ENCODE measurements at regions not wholly inside any gene's neighbourhood (a gene's known extent, or its start where the extent isn't known, plus 50 kb on each side); places are given as distances from the start of the nearest gene placed in this dataset.

DNA sequence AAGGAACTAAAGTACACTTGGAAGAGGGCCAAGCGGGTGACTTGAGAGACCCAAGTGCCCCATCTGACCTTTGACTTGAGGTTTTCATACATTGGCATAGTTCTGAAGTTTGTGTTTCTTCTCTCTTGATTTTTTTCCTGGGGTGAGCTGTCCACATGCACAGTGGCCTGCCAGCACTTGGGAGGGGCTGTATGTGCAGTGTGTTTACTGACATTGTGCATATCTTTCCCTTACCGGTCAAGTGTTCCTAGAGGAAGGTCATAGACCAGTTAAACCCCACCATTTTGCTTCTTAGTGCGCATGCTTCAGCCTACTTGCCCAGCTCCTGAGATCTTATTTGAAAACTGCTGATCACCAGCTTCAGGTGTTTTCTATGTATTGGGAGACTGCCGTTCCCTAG, 435.2 kb upstream of the KAZN start:
- Histone ChIP-seq H3K4me3 (no peak overlapping the region), H3K4me2 (no peak overlapping the region), H3K4me1 (no peaks in the 10 kb centered on the region), H3K27ac (no peak overlapping the region), H3K9me3 (no peaks in the 10 kb centered on the region)
- POLR2A ChIA-PET: no interaction called here
- TF ChIP-seq EHF (CRISPR knock-in tag; IDR thresholded peaks at IDR 0.05) (no peak), ZSCAN20 (CRISPR knock-in tag; IDR thresholded peaks at IDR 0.05) (no peak)
- TF ChIP-seq, protein P1, sequence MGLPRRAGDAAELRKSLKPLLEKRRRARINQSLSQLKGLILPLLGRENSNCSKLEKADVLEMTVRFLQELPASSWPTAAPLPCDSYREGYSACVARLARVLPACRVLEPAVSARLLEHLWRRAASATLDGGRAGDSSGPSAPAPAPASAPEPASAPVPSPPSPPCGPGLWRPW (IDR thresholded peaks at IDR 0.05): no peak
- FAIRE-seq (no peak), DNase-seq (ENCODE audit: low read depth in 1 of 2, low spot score in 1 of 2) (no peak), ATAC-seq (no peak)
- 8% methylated on average over 4 of the region's 4 CpGs for WGBS (ENCODE audit: missing lambda C conversion rate)
- CTCF ChIA-PET: no interaction called here

GRCh38 chr1:14165371-14165801, 433.1 kb upstream of the KAZN start:
- 6% methylated on average over 2 of the region's 2 CpGs for WGBS (ENCODE audit: missing lambda C conversion rate)
- ChIA-PET POLR2A (no interaction called here), CTCF (no interaction called here)
- TF ChIP-seq, protein P1 (IDR thresholded peaks at IDR 0.05): no peak
- TF ChIP-seq, protein P2, sequence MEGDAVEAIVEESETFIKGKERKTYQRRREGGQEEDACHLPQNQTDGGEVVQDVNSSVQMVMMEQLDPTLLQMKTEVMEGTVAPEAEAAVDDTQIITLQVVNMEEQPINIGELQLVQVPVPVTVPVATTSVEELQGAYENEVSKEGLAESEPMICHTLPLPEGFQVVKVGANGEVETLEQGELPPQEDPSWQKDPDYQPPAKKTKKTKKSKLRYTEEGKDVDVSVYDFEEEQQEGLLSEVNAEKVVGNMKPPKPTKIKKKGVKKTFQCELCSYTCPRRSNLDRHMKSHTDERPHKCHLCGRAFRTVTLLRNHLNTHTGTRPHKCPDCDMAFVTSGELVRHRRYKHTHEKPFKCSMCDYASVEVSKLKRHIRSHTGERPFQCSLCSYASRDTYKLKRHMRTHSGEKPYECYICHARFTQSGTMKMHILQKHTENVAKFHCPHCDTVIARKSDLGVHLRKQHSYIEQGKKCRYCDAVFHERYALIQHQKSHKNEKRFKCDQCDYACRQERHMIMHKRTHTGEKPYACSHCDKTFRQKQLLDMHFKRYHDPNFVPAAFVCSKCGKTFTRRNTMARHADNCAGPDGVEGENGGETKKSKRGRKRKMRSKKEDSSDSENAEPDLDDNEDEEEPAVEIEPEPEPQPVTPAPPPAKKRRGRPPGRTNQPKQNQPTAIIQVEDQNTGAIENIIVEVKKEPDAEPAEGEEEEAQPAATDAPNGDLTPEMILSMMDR (IDR thresholded peaks at IDR 0.05): no peak
- TF ChIP-seq MAZ (IDR thresholded peaks at IDR 0.05; ENCODE audit: borderline replicate concordance, low read depth, low read length) (no peak), CBX8 (IDR thresholded peaks at IDR 0.05) (no peak), HOXA7 (CRISPR knock-in tag; IDR thresholded peaks at IDR 0.05) (no peak), BHLHE40 (IDR thresholded peaks at IDR 0.05; ENCODE audit: low read depth, low read length) (no peak), BCL3 (IDR thresholded peaks at IDR 0.05) (no peak), RNF2 (IDR thresholded peaks at IDR 0.05; ENCODE audit: borderline replicate concordance, low read depth) (no peak), EHMT2 (IDR thresholded peaks at IDR 0.05; ENCODE audit: low read depth) (no peak), HMGXB4 (CRISPR knock-in tag; IDR thresholded peaks at IDR 0.05; ENCODE audit: borderline replicate concordance) (no peak), TFCP2L1 (CRISPR knock-in tag; IDR thresholded peaks at IDR 0.05) (no peak), HOXB13 (CRISPR knock-in tag; IDR thresholded peaks at IDR 0.05; ENCODE audit: low read depth) (no peak), HOXB5 (CRISPR knock-in tag; IDR thresholded peaks at IDR 0.05) (no peak), MAX (IDR thresholded peaks at IDR 0.05) (no peak), MAFK (IDR thresholded peaks at IDR 0.05; ENCODE audit: partially characterized antibody) (no peak), PHF8 (IDR thresholded peaks at IDR 0.05; ENCODE audit: borderline replicate concordance, low read depth) (no peak), TP53 (CRISPR knock-in tag; IDR thresholded peaks at IDR 0.05) (no peak), GATA3 (IDR thresholded peaks at IDR 0.05; ENCODE audit: borderline replicate concordance) (no peak)
- TF ChIP-seq, protein P3, sequence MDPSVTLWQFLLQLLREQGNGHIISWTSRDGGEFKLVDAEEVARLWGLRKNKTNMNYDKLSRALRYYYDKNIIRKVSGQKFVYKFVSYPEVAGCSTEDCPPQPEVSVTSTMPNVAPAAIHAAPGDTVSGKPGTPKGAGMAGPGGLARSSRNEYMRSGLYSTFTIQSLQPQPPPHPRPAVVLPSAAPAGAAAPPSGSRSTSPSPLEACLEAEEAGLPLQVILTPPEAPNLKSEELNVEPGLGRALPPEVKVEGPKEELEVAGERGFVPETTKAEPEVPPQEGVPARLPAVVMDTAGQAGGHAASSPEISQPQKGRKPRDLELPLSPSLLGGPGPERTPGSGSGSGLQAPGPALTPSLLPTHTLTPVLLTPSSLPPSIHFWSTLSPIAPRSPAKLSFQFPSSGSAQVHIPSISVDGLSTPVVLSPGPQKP (IDR thresholded peaks at IDR 0.05; ENCODE audit: low read depth, low read length): no peak
- no peak for FAIRE-seq
- H3K9me3 ChIP-seq: no peaks in the 10 kb centered on the region
- no peaks in the 10 kb centered on the region for H3K4me1 ChIP-seq
- H3K4me3 ChIP-seq: no peak overlapping the region
- no peak for DNase-seq (ENCODE audit: low read depth in 1 of 2, low spot score in 1 of 2)
- no peak for ATAC-seq
- H3K4me2 ChIP-seq: no peak overlapping the region
- no peak overlapping the region for H3K27ac ChIP-seq
